ENCODE measurements at regions not wholly inside any gene's neighbourhood (a gene's known extent, or its start where the extent isn't known, plus 50 kb on each side); places are given as distances from the start of the nearest gene placed in this dataset.
"Not testable (repeated sequence)": the region's sequence is repeated elsewhere in the genome, so short reads cannot be mapped to it uniquely, and the experiment has no call there.

GRCh38 chr16:22722551-22723541 lies 91.1 kb upstream of the HS3ST2 start:
- DNase-seq = not testable (repeated sequence)

GRCh38 chr16:22726868-22727267 lies 87.1 kb upstream of the HS3ST2 start:
- DNase-seq = no peak

- DNase-seq = no peak
These were observed 86.4 kb upstream of the HS3ST2 start for GRCh38 chr16:22727285-22728166.

- DNase-seq = no peak
These were observed 85.7 kb upstream of the HS3ST2 start for GRCh38 chr16:22728167-22728836.

- no peak for DNase-seq
These were observed 81.6 kb upstream of the HS3ST2 start for GRCh38 chr16:22732400-22732799.

GRCh38 chr16:22732959-22733358 lies 81.0 kb upstream of the HS3ST2 start:
- DNase-seq = no peak

GRCh38 chr16:22734368-22734767 lies 79.6 kb upstream of the HS3ST2 start:
- no peak for DNase-seq

- no peak for DNase-seq
These were observed 77.2 kb upstream of the HS3ST2 start for GRCh38 chr16:22736791-22737190.

- no peak for DNase-seq
These were observed 74.9 kb upstream of the HS3ST2 start for GRCh38 chr16:22739077-22739476.

GRCh38 chr16:22743401-22743800 lies 70.6 kb upstream of the HS3ST2 start:
- no peak for DNase-seq

- DNase-seq = no peak
These were observed 62.8 kb upstream of the HS3ST2 start for GRCh38 chr16:22751104-22751667.

- DNase-seq = no peak
These were observed 62.3 kb upstream of the HS3ST2 start for GRCh38 chr16:22751685-22752084.

- no peak for DNase-seq
These were observed 60.5 kb upstream of the HS3ST2 start for GRCh38 chr16:22753451-22753850.

- no peak for DNase-seq
These were observed 59.4 kb upstream of the HS3ST2 start for GRCh38 chr16:22754577-22754976.

- no peak for DNase-seq
These were observed 56.8 kb upstream of the HS3ST2 start for GRCh38 chr16:22757202-22757601.

- DNase-seq = no peak
These were observed 51.5 kb upstream of the HS3ST2 start for GRCh38 chr16:22762486-22762885.

GRCh38 chr16:22763437-22764080 lies 50.4 kb upstream of the HS3ST2 start:
- DNase-seq = no peak
